ENCODE measurements at regions not wholly inside any gene's neighbourhood (a gene's known extent, or its start where the extent isn't known, plus 50 kb on each side); places are given as distances from the start of the nearest gene placed in this dataset.
"Not testable (repeated sequence)": the region's sequence is repeated elsewhere in the genome, so short reads cannot be mapped to it uniquely, and the experiment has no call there.

- Histone ChIP-seq H3K27me3 (no peaks in the 10 kb centered on the region), H3K27ac (no peak overlapping the region), H3K9me3 (peaks cover 4 to 5% of the 10 kb centered on the region in 2 donors), H3K4me3 (no peak overlapping the region), H3K36me3 (no peaks in the 10 kb centered on the region), H3K4me1 (peaks cover 0 to 9% (median 2%) of the 10 kb centered on the region in 4 donors)
- intact Hi-C loops (cut with DNase I; ENCODE audit: low total_unique reads) (no loop called here), in situ Hi-C loops (cut with MboI; ENCODE audit: low pct_ligation_motif_present in 1 of 4, low pct_unique_long_range_greater_than_20kb in 1 of 4, low sequenced_read_pairs in 3 of 4) (no loop called here)
- no peak for DNase-seq
- 54 to 67% methylated on average over 3 of the region's 3 CpGs for WGBS, 2 donors (ENCODE audit: low coverage in 1 of 2)
- TF ChIP-seq POLR2AphosphoS5 (IDR thresholded peaks at IDR 0.05) (no peak), POLR2A (IDR thresholded peaks at IDR 0.05) (no peak)
These were observed 80.1 kb upstream of the SPOPL start for GRCh38 chr2:138421315-138421970.

- in situ Hi-C loops (cut with MboI; ENCODE audit: low pct_ligation_motif_present in 1 of 4, low pct_unique_long_range_greater_than_20kb in 1 of 4, low sequenced_read_pairs in 3 of 4), result no loop called here
- DNase-seq, result no peak
- intact Hi-C loops (cut with DNase I; ENCODE audit: low total_unique reads), result no loop called here
These were observed 79.6 kb upstream of the SPOPL start for GRCh38 chr2:138421971-138422335.

GRCh38 chr2:138423198-138423597, 78.4 kb upstream of the SPOPL start:
- 87 to 100% methylated on average over 1 to 2 of the region's 2 CpGs for WGBS, 2 donors (ENCODE audit: low coverage in 1 of 2)
- Histone ChIP-seq H3K9me3 (peaks cover 5 to 8% of the 10 kb centered on the region in 2 donors), H3K4me1 (peaks cover 0 to 9% (median 2%) of the 10 kb centered on the region in 4 donors), H3K27ac (no peak overlapping the region), H3K4me3 (no peak overlapping the region), H3K36me3 (no peaks in the 10 kb centered on the region), H3K27me3 (no peaks in the 10 kb centered on the region)
- TF ChIP-seq EP300 (IDR thresholded peaks at IDR 0.05; ENCODE audit: low read depth) (no peak), POLR2AphosphoS5 (IDR thresholded peaks at IDR 0.05) (no peak), POLR2A (IDR thresholded peaks at IDR 0.05) (no peak), CTCF (IDR thresholded peaks at IDR 0.05) (no peak)
- DNase-seq, result no peak
- intact Hi-C loops (cut with DNase I; ENCODE audit: low total_unique reads) (no loop called here), in situ Hi-C loops (cut with MboI; ENCODE audit: low pct_ligation_motif_present in 1 of 4, low pct_unique_long_range_greater_than_20kb in 1 of 4, low sequenced_read_pairs in 3 of 4) (no loop called here)

More at GRCh38 chr2:138421971-138422335, 79.6 kb upstream of the SPOPL start:
- peaks cover 5 to 8% of the 10 kb centered on the region in 2 donors for H3K9me3 ChIP-seq
- no peak overlapping the region for H3K27ac ChIP-seq
- H3K27me3 ChIP-seq, result no peaks in the 10 kb centered on the region
- no peak overlapping the region for H3K4me3 ChIP-seq
- H3K4me1 ChIP-seq, result peaks cover 0 to 9% (median 2%) of the 10 kb centered on the region in 4 donors
- H3K36me3 ChIP-seq, result no peaks in the 10 kb centered on the region
- no peak for TF ChIP-seq POLR2A (IDR thresholded peaks at IDR 0.05)

- Histone ChIP-seq H3K4me1 (peaks cover 0 to 9% (median 2%) of the 10 kb centered on the region in 4 donors), H3K9me3 (peaks cover 5 to 8% of the 10 kb centered on the region in 2 donors), H3K27me3 (no peaks in the 10 kb centered on the region), H3K27ac (no peak overlapping the region), H3K36me3 (no peaks in the 10 kb centered on the region), H3K4me3 (no peak overlapping the region)
- intact Hi-C loops (cut with DNase I; ENCODE audit: low total_unique reads) (no loop called here), in situ Hi-C loops (cut with MboI; ENCODE audit: low pct_ligation_motif_present in 1 of 4, low pct_unique_long_range_greater_than_20kb in 1 of 4, low sequenced_read_pairs in 3 of 4) (no loop called here)
- TF ChIP-seq CTCF (IDR thresholded peaks at IDR 0.05) (no peak), EP300 (IDR thresholded peaks at IDR 0.05; ENCODE audit: low read depth) (no peak), POLR2A (IDR thresholded peaks at IDR 0.05) (no peak), POLR2AphosphoS5 (IDR thresholded peaks at IDR 0.05) (no peak)
- 75 to 81% methylated on average over 1 of the region's 1 CpG for WGBS, 2 donors (ENCODE audit: low coverage in 1 of 2)
- DNase-seq, result no peak
These were observed 77.8 kb upstream of the SPOPL start for GRCh38 chr2:138423745-138424144.

- Histone ChIP-seq H3K27ac (no peak overlapping the region), H3K27me3 (no peaks in the 10 kb centered on the region), H3K4me1 (peaks cover 0 to 9% (median 2%) of the 10 kb centered on the region in 4 donors), H3K4me3 (no peak overlapping the region), H3K36me3 (no peaks in the 10 kb centered on the region), H3K9me3 (peaks cover 5 to 8% of the 10 kb centered on the region in 2 donors)
- TF ChIP-seq CTCF (IDR thresholded peaks at IDR 0.05) (no peak), POLR2A (IDR thresholded peaks at IDR 0.05) (no peak), POLR2AphosphoS5 (IDR thresholded peaks at IDR 0.05) (no peak), EP300 (IDR thresholded peaks at IDR 0.05; ENCODE audit: low read depth) (no peak)
- 95 to 97% methylated on average over 4 of the region's 4 CpGs for WGBS, 2 donors (ENCODE audit: low coverage in 1 of 2)
- in situ Hi-C loops (cut with MboI; ENCODE audit: low pct_ligation_motif_present in 1 of 4, low pct_unique_long_range_greater_than_20kb in 1 of 4, low sequenced_read_pairs in 3 of 4), result no loop called here
- intact Hi-C loops (cut with DNase I; ENCODE audit: low total_unique reads), result no loop called here
- DNase-seq, result no peak
These were observed 77.0 kb upstream of the SPOPL start for GRCh38 chr2:138424436-138425140.

- H3K36me3 ChIP-seq; H3K4me1 ChIP-seq; H3K9me3 ChIP-seq; H3K27me3 ChIP-seq; intact Hi-C loops (cut with DNase I; ENCODE audit: low total_unique reads); H3K4me3 ChIP-seq; DNase-seq; H3K27ac ChIP-seq; in situ Hi-C loops (cut with MboI; ENCODE audit: low pct_ligation_motif_present in 1 of 4, low pct_unique_long_range_greater_than_20kb in 1 of 4, low sequenced_read_pairs in 3 of 4): not testable (repeated sequence)
- WGBS, 2 donors (ENCODE audit: low coverage in 1 of 2), result 84 to 92% methylated on average over 5 of the region's 5 CpGs
These were observed 75.5 kb upstream of the SPOPL start for GRCh38 chr2:138426116-138426515.

Measured in transverse colon (tissue), 4 donors.